Endodermal cell (in vitro differentiated cells): ENCODE measurements at regions not wholly inside any gene's neighbourhood (a gene's known extent, or its start where the extent isn't known, plus 50 kb on each side); places are given as distances from the start of the nearest gene placed in this dataset.

Source experiments
- DNase-seq: peaks from one replicate; pipeline ENCODE4 v3.0.0-alpha.2; 2017
- H3K27ac ChIP-seq: 2 replicates; pipeline ENCODE4 v1.5.1; 2013; ENCODE audit warnings: mild to moderate bottlenecking, low read depth, low read length, moderate library complexity
- H3K27me3 ChIP-seq: 2 replicates; pipeline ENCODE4 v1.6.1; 2013; ENCODE audit warnings: mild to moderate bottlenecking, low read length, moderate library complexity; ENCODE audit not compliant: insufficient read depth, control insufficient read depth, poor library complexity, severe bottlenecking
- H3K36me3 ChIP-seq: 2 replicates; pipeline ENCODE4 v1.7.0; 2013; ENCODE audit warnings: mild to moderate bottlenecking, low read length, moderate library complexity; ENCODE audit not compliant: control insufficient read depth, insufficient read depth
- H3K4me1 ChIP-seq: one replicate; pipeline ENCODE4 v1.7.0; 2013; ENCODE audit warnings: low read length; ENCODE audit not compliant: control insufficient read depth, insufficient read depth
- H3K4me3 ChIP-seq: 2 replicates; pipeline ENCODE4 v1.5.1; 2013; ENCODE audit warnings: mild to moderate bottlenecking, low read length, moderate library complexity
- H3K9ac ChIP-seq: 2 replicates; pipeline ENCODE4 v1.6.1; 2013; ENCODE audit warnings: mild to moderate bottlenecking, low read length, moderate library complexity; ENCODE audit not compliant: poor library complexity, severe bottlenecking; ENCODE audit errors: extremely low read depth
- H3K9me3 ChIP-seq: 2 replicates; pipeline ENCODE4 v1.6.1; 2013; ENCODE audit warnings: mild to moderate bottlenecking, low read length, moderate library complexity; ENCODE audit not compliant: control insufficient read depth
- H3K27ac Mint-ChIP-seq: 2 replicates; pipeline ENCODE4 v1.8.0; 2020; ENCODE audit warnings: mixed read lengths
- H3K27me3 Mint-ChIP-seq: 2 replicates; pipeline ENCODE4 v1.8.0; 2021; ENCODE audit warnings: mild to moderate bottlenecking, mixed read lengths; ENCODE audit not compliant: insufficient read depth
- H3K36me3 Mint-ChIP-seq: 2 replicates; pipeline ENCODE4 v1.8.0; 2020; ENCODE audit warnings: low read depth, mixed read lengths
- H3K4me1 Mint-ChIP-seq: 2 replicates; pipeline ENCODE4 v1.8.0; 2020; ENCODE audit warnings: mixed read lengths
- H3K4me3 Mint-ChIP-seq: 2 replicates; pipeline ENCODE4 v1.8.0; 2020; ENCODE audit warnings: mild to moderate bottlenecking, moderate library complexity, mixed read lengths
- H3K9me3 Mint-ChIP-seq: 2 replicates; pipeline ENCODE4 v1.8.0; 2020; ENCODE audit warnings: mild to moderate bottlenecking, mixed read lengths
- CTCF ChIP-seq: fragments of 200-600 bp; sonication (generic); conservative IDR thresholded peaks from 2 replicates; pipeline ENCODE4 v1.5.0; 2021; ENCODE audit warnings: antibody characterized with exemption, mild to moderate bottlenecking
- WGBS, 2 experiments: methylation state at CpG; one replicate each; pipeline versions ENCODE4 v1.1.5 to v1.1.7; 2013; ENCODE audit warnings: missing lambda C conversion rate in 2 of 2, mixed read lengths in 1 of 2; ENCODE audit not compliant: insufficient coverage in 1 of 2, insufficient read length in 1 of 2; 5-methylcytosine and 5-hydroxymethylcytosine counted together

GRCh38 chr13:47474839-47475238 is 526.2 kb downstream of the SUCLA2 start:
- peaks cover 9% of the 10 kb centered on the region for H3K4me1 Mint-ChIP-seq
- Histone ChIP-seq H3K4me3 (no peak overlapping the region), H3K4me1 (no peaks in the 10 kb centered on the region), H3K9me3 (no peaks in the 10 kb centered on the region), H3K9ac (no peak overlapping the region), H3K36me3 (no peaks in the 10 kb centered on the region), H3K27ac (no peak overlapping the region), H3K27me3 (peaks cover 6% of the 10 kb centered on the region)
- WGBS, 2 experiments, result 87 to 88% methylated on average over 5 to 8 of the region's 8 CpGs
- DNase-seq, result no peak
- no peak overlapping the region for H3K27ac Mint-ChIP-seq
- no peaks in the 10 kb centered on the region for H3K9me3 Mint-ChIP-seq
- H3K36me3 Mint-ChIP-seq, result no peaks in the 10 kb centered on the region
- no peak for TF ChIP-seq CTCF
- H3K4me3 Mint-ChIP-seq, result no peak overlapping the region
- peaks cover 15% of the 10 kb centered on the region for H3K27me3 Mint-ChIP-seq

DNA sequence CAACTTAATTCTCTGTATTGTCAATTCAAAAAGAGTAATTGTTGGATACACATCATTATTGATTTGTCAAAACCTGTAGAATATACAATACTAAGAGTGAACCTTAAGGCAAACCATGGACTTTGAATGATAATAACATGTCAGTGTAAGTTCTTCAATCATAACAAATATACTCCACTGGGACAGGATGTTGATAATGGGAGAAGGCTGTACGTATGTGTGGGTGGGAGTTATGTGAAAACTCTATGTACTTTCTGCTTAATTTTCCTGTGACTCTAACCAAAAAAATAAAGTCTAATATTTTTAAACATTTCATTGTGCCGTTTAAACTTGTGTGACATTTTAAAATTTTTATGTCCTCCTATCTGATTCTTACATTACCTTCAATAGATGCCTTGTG is 526.7 kb downstream of the SUCLA2 start:
- no peaks in the 10 kb centered on the region for H3K9me3 ChIP-seq
- no peaks in the 10 kb centered on the region for H3K4me1 ChIP-seq
- H3K4me3 Mint-ChIP-seq, result no peak overlapping the region
- no peak overlapping the region for H3K27ac Mint-ChIP-seq
- peaks cover 15% of the 10 kb centered on the region for H3K27me3 Mint-ChIP-seq
- DNase-seq, result no peak
- H3K36me3 Mint-ChIP-seq, result no peaks in the 10 kb centered on the region
- H3K27ac ChIP-seq, result no peak overlapping the region
- no peak for TF ChIP-seq CTCF
- H3K4me1 Mint-ChIP-seq, result peaks cover 13% of the 10 kb centered on the region
- 91% methylated on average over 1 of the region's 2 CpGs; no CpG with 5 or more reads in 1 of the 2 experiments for WGBS, 2 experiments
- H3K9ac ChIP-seq, result no peak overlapping the region
- no peaks in the 10 kb centered on the region for H3K36me3 ChIP-seq
- peaks cover 6% of the 10 kb centered on the region for H3K27me3 ChIP-seq
- H3K9me3 Mint-ChIP-seq, result peaks cover 3% of the 10 kb centered on the region
- H3K4me3 ChIP-seq, result no peak overlapping the region

DNA sequence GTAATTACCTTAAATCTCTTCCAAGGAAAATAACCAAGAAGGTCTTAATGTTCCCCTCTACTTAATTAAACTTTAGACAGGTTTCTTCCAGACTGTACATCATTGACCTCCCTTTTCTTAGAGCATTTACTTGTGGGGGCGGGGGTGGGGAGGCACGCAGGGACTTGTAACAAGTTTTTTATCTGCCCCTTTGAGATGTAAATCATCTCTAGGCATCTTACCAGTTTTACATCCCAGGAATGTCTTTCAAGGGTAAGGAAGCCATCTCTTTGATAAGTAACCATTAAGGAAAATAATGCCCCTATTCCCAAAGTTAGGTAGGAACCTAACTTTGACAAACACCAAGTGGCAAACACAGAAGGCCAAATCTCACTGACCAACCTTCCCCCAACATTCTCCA is 528.6 kb downstream of the SUCLA2 start:
- H3K4me3 ChIP-seq, result no peak overlapping the region
- peaks cover 6% of the 10 kb centered on the region for H3K27me3 ChIP-seq
- TF ChIP-seq CTCF, result no peak
- no peak for DNase-seq
- WGBS, 2 experiments, result 34% methylated on average over 2 of the region's 2 CpGs; no CpG with 5 or more reads in 1 of the 2 experiments
- H3K4me3 Mint-ChIP-seq, result no peak overlapping the region
- H3K27ac Mint-ChIP-seq, result no peak overlapping the region
- no peaks in the 10 kb centered on the region for H3K36me3 Mint-ChIP-seq
- H3K9ac ChIP-seq, result no peak overlapping the region
- H3K4me1 Mint-ChIP-seq, result peaks cover 13% of the 10 kb centered on the region
- H3K9me3 ChIP-seq, result peaks cover 5% of the 10 kb centered on the region
- no peaks in the 10 kb centered on the region for H3K36me3 ChIP-seq
- peaks cover 15% of the 10 kb centered on the region for H3K27me3 Mint-ChIP-seq
- no peak overlapping the region for H3K27ac ChIP-seq
- no peaks in the 10 kb centered on the region for H3K4me1 ChIP-seq
- H3K9me3 Mint-ChIP-seq, result peaks cover 22% of the 10 kb centered on the region
